ENCODE measurements at regions not wholly inside any gene's neighbourhood (a gene's known extent, or its start where the extent isn't known, plus 50 kb on each side); places are given as distances from the start of the nearest gene placed in this dataset.

DNA sequence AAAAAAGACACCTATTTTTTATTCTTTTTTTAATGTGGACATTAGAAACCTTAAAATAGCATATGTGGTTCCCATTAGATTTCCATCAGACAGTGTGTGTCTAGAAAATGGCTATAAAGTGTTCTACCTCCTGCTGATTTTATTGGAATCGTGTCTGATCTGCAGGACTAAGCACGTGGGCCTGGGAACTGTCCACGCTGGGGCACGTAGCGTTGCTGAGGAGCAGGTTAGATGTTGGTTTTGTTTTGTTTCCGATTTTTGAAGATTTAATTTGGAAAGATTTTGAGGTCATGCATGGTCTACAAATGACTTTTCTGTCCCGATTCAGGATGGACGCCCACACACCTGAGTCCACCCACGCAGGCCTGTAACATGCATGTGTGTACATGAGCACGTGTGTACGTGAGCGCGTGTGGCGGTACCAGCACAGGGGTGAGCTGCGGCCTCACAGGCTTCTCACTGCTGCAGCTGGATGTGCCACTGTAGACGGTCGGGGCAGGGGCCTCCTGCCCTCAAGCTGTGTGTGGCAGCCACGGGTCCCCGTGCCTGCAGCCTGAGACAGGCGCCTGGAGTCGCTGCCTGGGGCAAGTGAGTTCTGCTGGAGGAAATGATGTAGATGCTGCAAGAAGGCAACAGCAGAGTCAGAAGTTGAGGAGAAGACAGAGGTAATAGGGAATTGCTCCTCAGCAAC, 99.7 kb upstream of the CTDP1 start:
- Mint-ChIP-seq H3K9me3 (ENCODE audit: unreplicated experiment) (no peaks in the 10 kb centered on the region), H3K27ac (ENCODE audit: unreplicated experiment) (no peak overlapping the region), H3K4me3 (ENCODE audit: unreplicated experiment) (no peak overlapping the region), H3K27me3 (ENCODE audit: unreplicated experiment) (peaks cover 2% of the 10 kb centered on the region), H3K4me1 (ENCODE audit: unreplicated experiment) (no peaks in the 10 kb centered on the region), H3K36me3 (ENCODE audit: unreplicated experiment) (no peaks in the 10 kb centered on the region)
- DNase-seq (ENCODE audit: extremely low spot score, unreplicated experiment), result peak; percentile 76
- TF ChIP-seq, protein P1, sequence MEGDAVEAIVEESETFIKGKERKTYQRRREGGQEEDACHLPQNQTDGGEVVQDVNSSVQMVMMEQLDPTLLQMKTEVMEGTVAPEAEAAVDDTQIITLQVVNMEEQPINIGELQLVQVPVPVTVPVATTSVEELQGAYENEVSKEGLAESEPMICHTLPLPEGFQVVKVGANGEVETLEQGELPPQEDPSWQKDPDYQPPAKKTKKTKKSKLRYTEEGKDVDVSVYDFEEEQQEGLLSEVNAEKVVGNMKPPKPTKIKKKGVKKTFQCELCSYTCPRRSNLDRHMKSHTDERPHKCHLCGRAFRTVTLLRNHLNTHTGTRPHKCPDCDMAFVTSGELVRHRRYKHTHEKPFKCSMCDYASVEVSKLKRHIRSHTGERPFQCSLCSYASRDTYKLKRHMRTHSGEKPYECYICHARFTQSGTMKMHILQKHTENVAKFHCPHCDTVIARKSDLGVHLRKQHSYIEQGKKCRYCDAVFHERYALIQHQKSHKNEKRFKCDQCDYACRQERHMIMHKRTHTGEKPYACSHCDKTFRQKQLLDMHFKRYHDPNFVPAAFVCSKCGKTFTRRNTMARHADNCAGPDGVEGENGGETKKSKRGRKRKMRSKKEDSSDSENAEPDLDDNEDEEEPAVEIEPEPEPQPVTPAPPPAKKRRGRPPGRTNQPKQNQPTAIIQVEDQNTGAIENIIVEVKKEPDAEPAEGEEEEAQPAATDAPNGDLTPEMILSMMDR (IDR thresholded peaks at IDR 0.05), result no peak

DNA sequence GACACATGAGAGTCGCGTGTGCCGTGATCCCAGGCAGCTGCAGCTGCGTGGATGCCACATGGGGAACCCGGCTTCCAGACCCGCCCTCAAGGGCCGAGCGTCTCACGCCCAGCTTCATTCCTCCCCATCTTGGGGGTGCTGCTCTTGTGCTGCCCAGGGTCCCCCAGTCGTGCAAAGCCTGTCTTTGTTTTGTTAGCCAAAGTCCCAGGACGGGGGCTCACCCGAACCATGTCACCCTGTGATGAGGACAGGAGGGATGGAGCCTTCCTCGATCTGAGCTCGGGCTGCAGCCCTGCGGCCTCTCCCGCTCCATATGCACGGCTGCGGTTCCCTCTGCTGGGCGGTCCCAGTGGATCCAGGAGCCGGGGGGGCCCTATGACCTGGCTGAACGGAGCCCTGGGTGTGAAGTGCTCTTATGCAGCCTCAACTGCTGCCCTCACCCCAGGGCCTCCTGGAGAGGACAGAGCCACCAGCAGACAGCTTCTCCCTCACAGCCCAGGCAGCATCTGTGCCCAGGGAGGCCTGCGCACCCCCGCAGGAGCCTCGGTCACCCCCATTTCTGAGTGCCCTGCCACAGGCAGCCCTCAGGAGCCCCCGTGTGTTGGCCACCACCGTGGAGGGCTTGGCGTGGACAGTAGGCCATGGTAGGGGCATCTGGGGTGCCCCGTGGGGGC, 99.0 kb upstream of the CTDP1 start:
- peak; percentile 80 for DNase-seq (ENCODE audit: extremely low spot score, unreplicated experiment)
- Mint-ChIP-seq H3K27me3 (ENCODE audit: unreplicated experiment) (peaks cover 2% of the 10 kb centered on the region), H3K9me3 (ENCODE audit: unreplicated experiment) (no peaks in the 10 kb centered on the region)

GRCh38 chr18:79581406-79581805, 98.2 kb upstream of the CTDP1 start:
- peaks cover 2% of the 10 kb centered on the region for H3K27me3 Mint-ChIP-seq (ENCODE audit: unreplicated experiment)
- peak; percentile 69 for DNase-seq (ENCODE audit: extremely low spot score, unreplicated experiment)
- H3K4me3 Mint-ChIP-seq (ENCODE audit: unreplicated experiment), result no peak overlapping the region
- H3K9me3 Mint-ChIP-seq (ENCODE audit: unreplicated experiment), result no peaks in the 10 kb centered on the region
- TF ChIP-seq, protein P1 (IDR thresholded peaks at IDR 0.05), result no peak
- H3K27ac Mint-ChIP-seq (ENCODE audit: unreplicated experiment), result no peak overlapping the region
- H3K36me3 Mint-ChIP-seq (ENCODE audit: unreplicated experiment), result no peaks in the 10 kb centered on the region
- no peaks in the 10 kb centered on the region for H3K4me1 Mint-ChIP-seq (ENCODE audit: unreplicated experiment)

More for the DNA sequence above, 99.0 kb upstream of the CTDP1 start:
- no peak overlapping the region for H3K27ac Mint-ChIP-seq (ENCODE audit: unreplicated experiment)
- TF ChIP-seq, protein P1 (IDR thresholded peaks at IDR 0.05), result no peak
- H3K4me1 Mint-ChIP-seq (ENCODE audit: unreplicated experiment), result no peaks in the 10 kb centered on the region
- H3K36me3 Mint-ChIP-seq (ENCODE audit: unreplicated experiment), result no peaks in the 10 kb centered on the region
- H3K4me3 Mint-ChIP-seq (ENCODE audit: unreplicated experiment), result no peak overlapping the region

DNA sequence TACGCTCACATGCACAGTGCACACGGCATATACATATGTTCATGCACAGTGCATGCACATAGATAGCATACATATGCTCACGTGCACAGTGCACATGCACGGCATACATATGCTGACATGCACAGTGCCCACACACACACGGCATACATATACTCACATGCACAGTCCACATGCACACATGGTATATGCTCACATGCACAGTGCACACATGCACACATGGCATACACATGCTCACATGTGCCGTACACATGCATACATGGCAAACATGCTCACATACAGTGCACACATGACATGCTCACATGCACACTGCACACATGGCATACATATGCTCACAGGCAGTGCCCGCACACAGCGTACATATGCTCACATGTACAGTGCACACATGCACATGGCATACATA, 97.7 kb upstream of the CTDP1 start:
- no peaks in the 10 kb centered on the region for H3K9me3 Mint-ChIP-seq (ENCODE audit: unreplicated experiment)
- no peaks in the 10 kb centered on the region for H3K4me1 Mint-ChIP-seq (ENCODE audit: unreplicated experiment)
- H3K27ac Mint-ChIP-seq (ENCODE audit: unreplicated experiment), result no peak overlapping the region
- no peak overlapping the region for H3K4me3 Mint-ChIP-seq (ENCODE audit: unreplicated experiment)
- TF ChIP-seq, protein P1 (IDR thresholded peaks at IDR 0.05), result no peak
- H3K27me3 Mint-ChIP-seq (ENCODE audit: unreplicated experiment), result peaks cover 2% of the 10 kb centered on the region
- DNase-seq (ENCODE audit: extremely low spot score, unreplicated experiment), result peak; percentile 73
- H3K36me3 Mint-ChIP-seq (ENCODE audit: unreplicated experiment), result no peaks in the 10 kb centered on the region

DNA sequence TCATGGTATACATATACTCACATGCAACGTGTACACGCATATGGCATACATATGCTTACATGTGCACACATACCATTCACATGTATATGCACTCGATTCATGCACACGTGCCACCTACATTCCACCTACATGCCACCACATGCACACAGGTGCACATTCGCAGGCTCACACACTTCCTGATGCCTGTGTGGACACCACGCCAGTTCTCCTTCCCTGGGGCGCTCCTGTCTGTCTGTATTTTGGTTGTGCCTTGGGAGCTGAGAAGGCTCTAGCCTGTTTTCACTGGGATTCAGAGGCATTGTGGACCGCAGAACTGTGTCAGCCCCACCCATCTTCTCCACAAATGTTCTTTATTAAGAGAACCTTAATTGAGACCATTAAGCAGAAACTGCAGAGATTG, 96.6 kb upstream of the CTDP1 start:
- Mint-ChIP-seq H3K36me3 (ENCODE audit: unreplicated experiment) (no peaks in the 10 kb centered on the region), H3K4me1 (ENCODE audit: unreplicated experiment) (no peaks in the 10 kb centered on the region), H3K27ac (ENCODE audit: unreplicated experiment) (no peak overlapping the region), H3K9me3 (ENCODE audit: unreplicated experiment) (no peaks in the 10 kb centered on the region), H3K4me3 (ENCODE audit: unreplicated experiment) (no peak overlapping the region), H3K27me3 (ENCODE audit: unreplicated experiment) (peaks cover 2% of the 10 kb centered on the region)
- TF ChIP-seq, protein P1 (IDR thresholded peaks at IDR 0.05), result no peak
- peak; percentile 71 for DNase-seq (ENCODE audit: extremely low spot score, unreplicated experiment)

Measured in osteocyte (in vitro differentiated cells).